ENCODE measurements at regions not wholly inside any gene's neighbourhood (a gene's known extent, or its start where the extent isn't known, plus 50 kb on each side); places are given as distances from the start of the nearest gene placed in this dataset.
"Not testable (repeated sequence)": the region's sequence is repeated elsewhere in the genome, so short reads cannot be mapped to it uniquely, and the experiment has no call there.

GRCh38 chr16:52740766-52741165, 193.8 kb upstream of the TOX3 start:
- Histone ChIP-seq H3K4me1 (ENCODE audit: control insufficient read depth in 1 of 2, insufficient read depth in 2 of 2, low read length in 2 of 2) (no peaks in the 10 kb centered on the region), H3K4me3 (ENCODE audit: low read length in 2 of 2) (no peak overlapping the region), H3K9me3 (ENCODE audit: control insufficient read depth, low read length) (no peaks in the 10 kb centered on the region), H3K27ac (ENCODE audit: low read depth in 1 of 2, low read length in 2 of 2) (no peak overlapping the region), H3K27me3 (ENCODE audit: control insufficient read depth in 1 of 2, insufficient read depth in 2 of 2, low read length in 1 of 2) (no peaks in the 10 kb centered on the region), H3K36me3 (ENCODE audit: control insufficient read depth in 1 of 2, insufficient read depth in 2 of 2, low read length in 1 of 2) (no peaks in the 10 kb centered on the region)
- 41 to 55% methylated on average over 4 of the region's 4 CpGs for WGBS, 2 donors
- DNase-seq (no peak), ATAC-seq (ENCODE audit: low FRiP score) (no peak)
- intact Hi-C loops (cut with DNase I): no loop called here

GRCh38 chr16:52740333-52740732, 193.4 kb upstream of the TOX3 start:
- no peaks in the 10 kb centered on the region for H3K36me3 ChIP-seq (ENCODE audit: control insufficient read depth in 1 of 2, insufficient read depth in 2 of 2, low read length in 1 of 2)
- H3K9me3 ChIP-seq (ENCODE audit: control insufficient read depth, low read length): no peaks in the 10 kb centered on the region
- H3K27me3 ChIP-seq (ENCODE audit: control insufficient read depth in 1 of 2, insufficient read depth in 2 of 2, low read length in 1 of 2): no peaks in the 10 kb centered on the region
- intact Hi-C loops (cut with DNase I): no loop called here
- no peak overlapping the region for H3K27ac ChIP-seq (ENCODE audit: low read depth in 1 of 2, low read length in 2 of 2)
- no peaks in the 10 kb centered on the region for H3K4me1 ChIP-seq (ENCODE audit: control insufficient read depth in 1 of 2, insufficient read depth in 2 of 2, low read length in 2 of 2)
- no peak overlapping the region for H3K4me3 ChIP-seq (ENCODE audit: low read length in 2 of 2)
- ATAC-seq (ENCODE audit: low FRiP score) (no peak), DNase-seq (no peak)
- 75 to 85% methylated on average over 2 of the region's 2 CpGs for WGBS, 2 donors

- intact Hi-C loops (cut with DNase I); H3K4me1 ChIP-seq (ENCODE audit: control insufficient read depth in 1 of 2, insufficient read depth in 2 of 2, low read length in 2 of 2); ATAC-seq (ENCODE audit: low FRiP score); H3K4me3 ChIP-seq (ENCODE audit: low read length in 2 of 2); H3K27me3 ChIP-seq (ENCODE audit: control insufficient read depth in 1 of 2, insufficient read depth in 2 of 2, low read length in 1 of 2); H3K9me3 ChIP-seq (ENCODE audit: control insufficient read depth, low read length); H3K36me3 ChIP-seq (ENCODE audit: control insufficient read depth in 1 of 2, insufficient read depth in 2 of 2, low read length in 1 of 2); H3K27ac ChIP-seq (ENCODE audit: low read depth in 1 of 2, low read length in 2 of 2); DNase-seq: not testable (repeated sequence)
- WGBS, 2 donors: 87 to 89% methylated on average over 2 of the region's 2 CpGs
Measured at GRCh38 chr16:52738992-52739391, 192.0 kb upstream of the TOX3 start.

GRCh38 chr16:52731219-52731875, 184.4 kb upstream of the TOX3 start:
- intact Hi-C loops (cut with DNase I): no loop called here
- Histone ChIP-seq H3K36me3 (ENCODE audit: control insufficient read depth in 1 of 2, insufficient read depth in 2 of 2, low read length in 1 of 2) (no peaks in the 10 kb centered on the region), H3K27ac (ENCODE audit: low read depth in 1 of 2, low read length in 2 of 2) (no peak overlapping the region), H3K27me3 (ENCODE audit: control insufficient read depth in 1 of 2, insufficient read depth in 2 of 2, low read length in 1 of 2) (peaks cover 0 to 1% of the 10 kb centered on the region in 2 donors), H3K4me3 (ENCODE audit: low read length in 2 of 2) (no peak overlapping the region), H3K4me1 (ENCODE audit: control insufficient read depth in 1 of 2, insufficient read depth in 2 of 2, low read length in 2 of 2) (no peaks in the 10 kb centered on the region), H3K9me3 (ENCODE audit: control insufficient read depth, low read length) (peaks cover 2% of the 10 kb centered on the region)
- no peak for DNase-seq
- ATAC-seq (ENCODE audit: low FRiP score): no peak
- WGBS, 2 donors: 91 to 94% methylated on average over 15 to 24 of the region's 24 CpGs

- no peaks in the 10 kb centered on the region for H3K4me1 ChIP-seq (ENCODE audit: control insufficient read depth in 1 of 2, insufficient read depth in 2 of 2, low read length in 2 of 2)
- H3K9me3 ChIP-seq (ENCODE audit: control insufficient read depth, low read length): peaks cover 2% of the 10 kb centered on the region
- no peak for DNase-seq
- intact Hi-C loops (cut with DNase I): no loop called here
- H3K27me3 ChIP-seq (ENCODE audit: control insufficient read depth in 1 of 2, insufficient read depth in 2 of 2, low read length in 1 of 2): peaks cover 0 to 1% of the 10 kb centered on the region in 2 donors
- H3K27ac ChIP-seq (ENCODE audit: low read depth in 1 of 2, low read length in 2 of 2): no peak overlapping the region
- no peaks in the 10 kb centered on the region for H3K36me3 ChIP-seq (ENCODE audit: control insufficient read depth in 1 of 2, insufficient read depth in 2 of 2, low read length in 1 of 2)
- H3K4me3 ChIP-seq (ENCODE audit: low read length in 2 of 2): no peak overlapping the region
- 91 to 93% methylated on average over 7 of the region's 7 CpGs for WGBS, 2 donors
- ATAC-seq (ENCODE audit: low FRiP score): no peak
Measured at GRCh38 chr16:52729731-52730130, 182.8 kb upstream of the TOX3 start.

- H3K9me3 ChIP-seq (ENCODE audit: control insufficient read depth, low read length): peaks cover 2% of the 10 kb centered on the region
- no peak overlapping the region for H3K4me3 ChIP-seq (ENCODE audit: low read length in 2 of 2)
- no peaks in the 10 kb centered on the region for H3K36me3 ChIP-seq (ENCODE audit: control insufficient read depth in 1 of 2, insufficient read depth in 2 of 2, low read length in 1 of 2)
- intact Hi-C loops (cut with DNase I): no loop called here
- no peak for DNase-seq
- H3K4me1 ChIP-seq (ENCODE audit: control insufficient read depth in 1 of 2, insufficient read depth in 2 of 2, low read length in 2 of 2): no peaks in the 10 kb centered on the region
- no peaks in the 10 kb centered on the region for H3K27me3 ChIP-seq (ENCODE audit: control insufficient read depth in 1 of 2, insufficient read depth in 2 of 2, low read length in 1 of 2)
- no peak for ATAC-seq (ENCODE audit: low FRiP score)
- no peak overlapping the region for H3K27ac ChIP-seq (ENCODE audit: low read depth in 1 of 2, low read length in 2 of 2)
- 64 to 66% methylated on average over 4 of the region's 4 CpGs for WGBS, 2 donors
Measured at GRCh38 chr16:52727849-52728248, 180.9 kb upstream of the TOX3 start.

- Histone ChIP-seq H3K4me1 (ENCODE audit: control insufficient read depth in 1 of 2, insufficient read depth in 2 of 2, low read length in 2 of 2) (no peaks in the 10 kb centered on the region), H3K36me3 (ENCODE audit: control insufficient read depth in 1 of 2, insufficient read depth in 2 of 2, low read length in 1 of 2) (no peaks in the 10 kb centered on the region), H3K27ac (ENCODE audit: low read depth in 1 of 2, low read length in 2 of 2) (no peak overlapping the region), H3K9me3 (ENCODE audit: control insufficient read depth, low read length) (peaks cover 3% of the 10 kb centered on the region), H3K27me3 (ENCODE audit: control insufficient read depth in 1 of 2, insufficient read depth in 2 of 2, low read length in 1 of 2) (no peaks in the 10 kb centered on the region), H3K4me3 (ENCODE audit: low read length in 2 of 2) (no peak overlapping the region)
- ATAC-seq (ENCODE audit: low FRiP score) (no peak), DNase-seq (no peak)
- intact Hi-C loops (cut with DNase I): no loop called here
- 56 to 58% methylated on average over 2 of the region's 2 CpGs for WGBS, 2 donors
Measured at GRCh38 chr16:52727441-52727840, 180.5 kb upstream of the TOX3 start.

- DNase-seq: no peak
- 94 to 95% methylated on average over 1 of the region's 1 CpG for WGBS, 2 donors
- H3K9me3 ChIP-seq (ENCODE audit: control insufficient read depth, low read length): peaks cover 1% of the 10 kb centered on the region
- no peak for ATAC-seq (ENCODE audit: low FRiP score)
- H3K27me3 ChIP-seq (ENCODE audit: control insufficient read depth in 1 of 2, insufficient read depth in 2 of 2, low read length in 1 of 2): no peaks in the 10 kb centered on the region
- no peaks in the 10 kb centered on the region for H3K4me1 ChIP-seq (ENCODE audit: control insufficient read depth in 1 of 2, insufficient read depth in 2 of 2, low read length in 2 of 2)
- no peak overlapping the region for H3K4me3 ChIP-seq (ENCODE audit: low read length in 2 of 2)
- H3K27ac ChIP-seq (ENCODE audit: low read depth in 1 of 2, low read length in 2 of 2): no peak overlapping the region
- no peaks in the 10 kb centered on the region for H3K36me3 ChIP-seq (ENCODE audit: control insufficient read depth in 1 of 2, insufficient read depth in 2 of 2, low read length in 1 of 2)
- intact Hi-C loops (cut with DNase I): no loop called here
Measured at GRCh38 chr16:52725461-52725860, 178.5 kb upstream of the TOX3 start.

- DNase-seq (no peak), ATAC-seq (ENCODE audit: low FRiP score) (no peak)
- no peaks in the 10 kb centered on the region for H3K4me1 ChIP-seq (ENCODE audit: control insufficient read depth in 1 of 2, insufficient read depth in 2 of 2, low read length in 2 of 2)
- no peak overlapping the region for H3K4me3 ChIP-seq (ENCODE audit: low read length in 2 of 2)
- 76 to 81% methylated on average over 3 of the region's 3 CpGs for WGBS, 2 donors
- intact Hi-C loops (cut with DNase I): no loop called here
- H3K27ac ChIP-seq (ENCODE audit: low read depth in 1 of 2, low read length in 2 of 2): no peak overlapping the region
- no peaks in the 10 kb centered on the region for H3K36me3 ChIP-seq (ENCODE audit: control insufficient read depth in 1 of 2, insufficient read depth in 2 of 2, low read length in 1 of 2)
- peaks cover 1% of the 10 kb centered on the region for H3K9me3 ChIP-seq (ENCODE audit: control insufficient read depth, low read length)
- no peaks in the 10 kb centered on the region for H3K27me3 ChIP-seq (ENCODE audit: control insufficient read depth in 1 of 2, insufficient read depth in 2 of 2, low read length in 1 of 2)
Measured at GRCh38 chr16:52725043-52725442, 178.1 kb upstream of the TOX3 start.

Measured in aorta (tissue), 5 donors.